C4-2B (cell line): ENCODE measurements at regions not wholly inside any gene's neighbourhood (a gene's known extent, or its start where the extent isn't known, plus 50 kb on each side); places are given as distances from the start of the nearest gene placed in this dataset.

Experiments
- ZFX ChIP-seq: fragments of 450-650 bp; IDR thresholded peaks from 2 replicates; pipeline ENCODE4 v1.6.1; 2017
- TF ChIP-seq, protein P1 (sequence below): fragments of 450-650 bp; conservative IDR thresholded peaks from 2 replicates; pipeline ENCODE4 v1.5.1; 2017; ENCODE audit warnings: mild to moderate bottlenecking

DNA sequence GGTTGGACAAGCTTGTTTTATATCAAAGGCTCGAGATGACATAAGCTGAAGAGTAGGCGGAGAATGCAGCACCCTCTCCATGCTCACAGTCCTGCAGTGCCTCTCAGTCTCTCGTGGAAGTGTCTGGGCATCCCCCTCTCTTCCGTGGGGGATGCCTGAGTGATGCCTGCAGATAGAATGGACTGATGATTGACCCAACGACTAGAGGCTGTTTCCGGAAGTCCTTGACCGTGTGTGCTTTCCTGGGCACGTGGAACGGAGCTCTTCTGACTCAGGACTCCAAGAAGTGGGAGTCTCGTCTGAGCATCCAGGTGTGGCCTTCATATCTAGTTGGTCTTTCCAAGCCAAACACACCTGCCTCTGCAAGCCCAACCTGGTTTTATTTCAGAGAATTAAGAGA lies 241.8 kb upstream of the IRX2 start:
- TF ChIP-seq, protein P1, sequence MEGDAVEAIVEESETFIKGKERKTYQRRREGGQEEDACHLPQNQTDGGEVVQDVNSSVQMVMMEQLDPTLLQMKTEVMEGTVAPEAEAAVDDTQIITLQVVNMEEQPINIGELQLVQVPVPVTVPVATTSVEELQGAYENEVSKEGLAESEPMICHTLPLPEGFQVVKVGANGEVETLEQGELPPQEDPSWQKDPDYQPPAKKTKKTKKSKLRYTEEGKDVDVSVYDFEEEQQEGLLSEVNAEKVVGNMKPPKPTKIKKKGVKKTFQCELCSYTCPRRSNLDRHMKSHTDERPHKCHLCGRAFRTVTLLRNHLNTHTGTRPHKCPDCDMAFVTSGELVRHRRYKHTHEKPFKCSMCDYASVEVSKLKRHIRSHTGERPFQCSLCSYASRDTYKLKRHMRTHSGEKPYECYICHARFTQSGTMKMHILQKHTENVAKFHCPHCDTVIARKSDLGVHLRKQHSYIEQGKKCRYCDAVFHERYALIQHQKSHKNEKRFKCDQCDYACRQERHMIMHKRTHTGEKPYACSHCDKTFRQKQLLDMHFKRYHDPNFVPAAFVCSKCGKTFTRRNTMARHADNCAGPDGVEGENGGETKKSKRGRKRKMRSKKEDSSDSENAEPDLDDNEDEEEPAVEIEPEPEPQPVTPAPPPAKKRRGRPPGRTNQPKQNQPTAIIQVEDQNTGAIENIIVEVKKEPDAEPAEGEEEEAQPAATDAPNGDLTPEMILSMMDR, result no peak
- TF ChIP-seq ZFX, result no peak
